Ishikawa (cell line): ENCODE measurements at regions not wholly inside any gene's neighbourhood (a gene's known extent, or its start where the extent isn't known, plus 50 kb on each side); places are given as distances from the start of the nearest gene placed in this dataset.

Source experiments
- CREB1 ChIP-seq: IDR thresholded peaks from 2 replicates; pipeline ENCODE4 v1.6.1; 2012; ENCODE audit warnings: low read depth
- EGR1 ChIP-seq: IDR thresholded peaks from 2 replicates; pipeline ENCODE4 v1.6.1; 2012
- EP300 ChIP-seq: IDR thresholded peaks from 2 replicates; pipeline ENCODE4 v1.6.1; 2012; ENCODE audit warnings: borderline replicate concordance
- MAX ChIP-seq: IDR thresholded peaks from 2 replicates; pipeline ENCODE4 v1.6.1; 2012
- RAD21 ChIP-seq: IDR thresholded peaks from 2 replicates; pipeline ENCODE4 v1.6.1; 2012; ENCODE audit warnings: low read depth
- REST ChIP-seq: IDR thresholded peaks from 2 replicates; pipeline ENCODE4 v1.6.1; 2012; ENCODE audit warnings: low read depth, mild to moderate bottlenecking
- TCF12 ChIP-seq: IDR thresholded peaks from 2 replicates; pipeline ENCODE4 v1.6.1; 2012; ENCODE audit warnings: low read depth
- TEAD4 ChIP-seq: IDR thresholded peaks from 2 replicates; pipeline ENCODE4 v1.6.1; 2012

GRCh38 chr15:93239591-93239990, 150.6 kb upstream of the RGMA start:
- no peak for TF ChIP-seq EP300
- TF ChIP-seq CREB1 = no peak
- TF ChIP-seq MAX = no peak
- TF ChIP-seq REST = no peak
- no peak for TF ChIP-seq TEAD4
- TF ChIP-seq EGR1 = no peak
- no peak for TF ChIP-seq RAD21
- TF ChIP-seq TCF12 = no peak
